GM23248 (cell line): ENCODE measurements at regions not wholly inside any gene's neighbourhood (a gene's known extent, or its start where the extent isn't known, plus 50 kb on each side); places are given as distances from the start of the nearest gene placed in this dataset.

Experiments
- EZH2 ChIP-seq: fragments of 200-600 bp; sonication (generic); IDR thresholded peaks from 2 replicates; pipeline ENCODE4 v1.6.1; 2018; ENCODE audit warnings: antibody characterized with exemption, mild to moderate bottlenecking; ENCODE audit not compliant: insufficient read depth, poor library complexity, severe bottlenecking
- EZH2phosphoT487 ChIP-seq: fragments of 200-600 bp; sonication (generic); IDR thresholded peaks from 2 replicates; pipeline ENCODE4 v1.6.1; 2018; ENCODE audit warnings: antibody characterized with exemption, moderate library complexity, mild to moderate bottlenecking, low read depth; ENCODE audit not compliant: insufficient read depth

- TF ChIP-seq EZH2phosphoT487 (no peak), EZH2 (no peak)
Measured at GRCh38 chr14:61875483-61875882, 113.3 kb downstream of the SNAPC1 start.
